NCI-H345 (cell line): ENCODE measurements at regions not wholly inside any gene's neighbourhood (a gene's known extent, or its start where the extent isn't known, plus 50 kb on each side); places are given as distances from the start of the nearest gene placed in this dataset.

ENCODE experiments used
- DNase-seq: peaks from one replicate; lab custom pipeline; 2025; lab: John Stamatoyannopoulos, UW

DNA sequence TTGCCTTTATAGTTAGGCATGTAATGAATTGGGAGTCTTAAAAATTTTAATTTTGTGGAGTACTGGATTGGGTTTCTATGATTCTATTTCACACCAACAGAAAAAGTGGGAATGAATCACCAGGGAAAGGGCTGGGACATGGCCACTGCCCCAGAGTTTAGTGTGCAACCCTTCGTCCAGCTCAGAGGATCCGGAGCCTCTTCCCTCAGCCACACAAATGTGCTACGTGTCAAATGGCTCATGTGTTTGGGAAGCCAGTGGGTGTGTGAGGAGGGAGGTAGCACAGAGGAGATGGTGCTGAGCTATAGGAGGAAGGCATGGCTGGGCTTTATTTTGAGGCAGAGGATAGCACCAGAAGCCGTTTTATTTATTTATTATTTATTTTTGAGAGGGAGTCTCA is 247.3 kb downstream of the SIPA1L2 start:
- no peak for DNase-seq

DNA sequence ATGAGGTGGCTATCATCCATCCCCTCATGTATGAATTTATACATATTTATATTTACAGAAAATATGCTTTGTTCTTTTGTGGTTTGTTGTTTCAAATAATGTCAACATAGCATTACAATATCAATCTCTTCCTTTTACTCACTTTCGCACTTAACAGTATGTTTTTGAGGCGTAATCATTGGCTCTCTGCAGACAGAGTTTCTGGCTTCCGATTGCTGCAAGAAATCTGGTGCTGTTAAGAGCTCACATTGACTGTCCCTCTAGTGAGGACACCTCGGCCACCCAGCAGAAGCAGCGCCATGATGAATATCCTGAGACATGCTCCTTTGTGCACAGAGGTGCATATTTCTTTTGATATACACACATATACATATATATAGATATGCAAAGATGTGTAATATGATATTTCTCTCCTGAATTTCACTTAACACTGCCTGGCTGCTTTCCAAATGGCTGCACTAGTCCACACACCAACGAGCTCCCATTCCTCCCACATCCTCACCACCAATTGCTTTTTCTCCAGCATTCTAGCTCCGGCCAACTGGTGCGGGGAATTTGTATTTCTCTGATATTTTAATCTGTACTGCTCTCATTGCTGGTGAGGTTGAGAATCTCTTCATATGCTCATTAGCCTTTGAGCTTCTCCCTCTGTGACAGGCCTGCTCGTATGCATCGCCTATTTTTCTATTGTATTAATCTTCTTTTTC is 248.4 kb downstream of the SIPA1L2 start:
- no peak for DNase-seq

DNA sequence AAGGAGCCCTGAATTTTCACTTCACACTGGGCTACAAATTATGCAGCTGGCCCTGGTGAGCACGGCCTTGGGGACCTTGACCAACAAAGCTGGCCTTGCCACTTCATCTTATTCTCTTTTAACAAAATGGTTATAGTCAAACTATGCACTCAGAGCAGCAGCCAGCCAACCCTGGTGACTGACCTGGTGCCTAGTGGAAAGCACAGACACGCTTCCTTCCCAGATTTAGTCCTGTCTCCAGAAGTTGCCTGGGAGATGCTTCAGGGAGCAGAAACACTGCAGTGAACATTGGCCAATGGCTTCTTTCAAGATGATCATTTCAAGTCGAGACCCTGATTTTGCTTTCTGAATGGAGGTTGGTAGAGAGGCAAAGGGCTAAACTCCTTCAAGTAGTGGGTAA is 249.3 kb downstream of the SIPA1L2 start:
- DNase-seq: no peak

DNA sequence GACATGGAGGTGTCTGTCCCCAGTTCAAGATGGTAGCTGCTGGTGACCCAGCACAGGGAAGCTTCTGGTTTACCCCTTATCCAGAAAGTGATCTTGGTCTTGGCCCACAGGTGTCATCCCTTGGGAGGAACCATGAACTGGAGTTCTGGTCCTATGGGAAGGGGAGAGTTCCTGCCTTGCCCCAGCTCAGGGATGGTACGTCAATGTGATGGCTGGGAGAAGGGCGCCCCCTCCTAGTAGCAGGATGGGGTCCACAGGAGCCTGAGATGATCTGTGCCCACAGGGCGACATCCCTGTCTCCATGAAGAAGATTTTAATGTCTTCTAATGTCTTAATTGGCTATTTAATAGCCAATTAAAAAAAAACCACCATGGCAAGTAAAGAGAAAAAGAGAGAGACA is 249.8 kb downstream of the SIPA1L2 start:
- DNase-seq: no peak

DNA sequence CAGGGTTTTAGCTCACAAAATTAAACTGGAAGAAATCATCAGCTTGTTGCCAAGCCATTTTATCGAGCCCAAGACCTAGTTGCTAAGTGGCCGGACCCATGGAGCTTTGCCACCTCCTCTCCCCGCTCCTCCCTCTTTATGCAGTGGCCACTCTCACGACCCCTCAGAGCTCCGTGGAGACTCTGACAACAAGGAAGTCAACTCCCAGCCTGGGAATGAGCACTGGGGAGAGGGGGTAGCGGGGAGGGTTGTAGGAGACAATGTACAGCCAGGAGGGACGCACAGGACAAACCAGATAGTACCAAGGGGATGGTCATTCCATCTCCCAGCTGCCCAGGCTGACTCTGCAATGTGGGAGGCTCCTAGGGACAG is 250.9 kb downstream of the SIPA1L2 start:
- DNase-seq: no peak

DNA sequence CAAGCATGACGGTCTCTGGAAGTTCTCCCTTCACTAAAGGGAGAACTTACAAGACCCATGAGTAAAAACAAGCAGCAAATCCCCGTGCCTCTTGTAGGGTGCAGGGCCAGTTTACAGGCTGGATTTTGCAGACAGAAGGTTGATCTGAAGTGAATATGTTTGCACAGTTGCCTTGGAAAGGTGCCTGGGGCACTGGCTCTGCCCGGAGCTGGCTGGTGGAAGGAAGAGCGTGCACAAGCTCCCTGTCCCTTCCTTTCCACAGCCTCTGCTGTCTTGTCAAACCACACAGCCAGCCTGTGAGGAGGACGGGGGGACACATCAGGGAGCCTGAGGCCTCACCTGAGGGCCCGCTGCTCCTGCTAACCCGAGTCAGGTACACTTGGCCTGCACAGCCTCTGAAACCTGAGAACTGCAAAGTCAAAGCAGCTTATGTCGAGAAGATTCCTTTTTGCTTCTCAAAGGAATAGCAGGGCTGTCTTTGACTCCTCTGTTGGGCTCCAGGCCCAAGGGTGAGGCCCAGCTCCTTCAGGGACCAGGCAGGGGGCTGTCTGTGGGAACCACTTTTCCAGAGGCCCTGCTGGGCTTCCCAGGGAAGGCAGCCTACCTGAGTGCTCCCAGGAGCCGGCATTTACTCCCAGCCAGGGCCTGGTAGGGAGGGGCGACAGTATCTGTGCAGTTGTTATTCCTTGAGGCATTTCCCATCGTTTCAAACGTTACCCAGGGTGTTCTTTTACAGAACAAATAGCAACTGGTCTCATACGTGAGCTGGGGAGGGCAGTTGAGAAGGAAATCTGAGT is 251.5 kb downstream of the SIPA1L2 start:
- no peak for DNase-seq

DNA sequence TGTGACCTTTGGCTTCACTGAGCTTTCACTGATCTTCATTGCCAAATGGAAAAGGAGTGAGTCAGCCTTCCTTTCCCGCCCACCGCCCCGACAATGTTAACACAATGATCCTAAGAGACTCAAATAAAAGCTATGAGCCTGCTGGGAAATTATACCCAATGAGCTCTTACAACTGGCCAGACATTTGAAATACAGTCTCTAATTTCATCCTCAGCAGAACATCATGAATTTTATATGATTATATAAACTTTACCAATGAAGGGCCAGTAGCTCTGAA is 252.5 kb downstream of the SIPA1L2 start:
- no peak for DNase-seq

DNA sequence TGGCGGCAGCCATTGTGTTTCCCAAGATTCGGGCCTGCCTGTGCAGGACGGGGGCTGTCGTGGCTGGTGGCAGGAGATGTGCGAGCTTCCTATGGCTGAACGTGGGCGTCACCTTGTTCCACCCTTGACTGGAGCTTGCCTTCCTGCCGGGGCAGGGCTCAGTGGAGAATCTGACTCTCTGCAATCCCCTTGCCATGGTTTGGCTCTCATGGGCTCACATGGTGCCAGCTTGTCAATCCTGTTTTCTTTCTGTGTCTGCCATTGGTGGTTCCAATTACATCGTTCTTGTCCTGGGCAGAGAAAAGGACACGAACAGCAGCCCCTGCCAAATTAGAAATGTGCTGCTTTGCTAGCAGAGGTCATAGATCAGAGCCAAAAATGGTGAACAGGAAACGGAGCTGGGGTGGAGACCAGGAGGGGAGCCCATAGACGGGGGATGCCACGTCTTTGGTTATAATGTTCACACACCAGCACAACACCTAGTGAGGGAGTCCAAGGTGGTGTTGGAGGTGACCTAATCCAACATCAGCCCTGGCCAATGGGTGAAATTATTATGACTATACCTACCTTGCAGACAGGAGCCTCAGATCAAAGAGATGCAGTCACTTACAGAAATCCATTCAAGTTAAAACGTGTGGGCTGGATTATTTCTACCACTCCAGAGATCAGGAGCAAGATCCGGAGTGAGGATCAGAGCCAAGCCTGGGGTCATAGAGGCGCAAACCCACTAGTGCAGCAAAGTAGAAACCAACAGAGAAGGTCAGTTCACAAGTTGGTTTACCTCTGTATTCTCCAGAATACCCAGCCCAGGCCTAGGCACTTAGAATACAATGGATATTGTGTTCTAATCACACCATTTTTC is 253.1 kb downstream of the SIPA1L2 start:
- no peak for DNase-seq

DNA sequence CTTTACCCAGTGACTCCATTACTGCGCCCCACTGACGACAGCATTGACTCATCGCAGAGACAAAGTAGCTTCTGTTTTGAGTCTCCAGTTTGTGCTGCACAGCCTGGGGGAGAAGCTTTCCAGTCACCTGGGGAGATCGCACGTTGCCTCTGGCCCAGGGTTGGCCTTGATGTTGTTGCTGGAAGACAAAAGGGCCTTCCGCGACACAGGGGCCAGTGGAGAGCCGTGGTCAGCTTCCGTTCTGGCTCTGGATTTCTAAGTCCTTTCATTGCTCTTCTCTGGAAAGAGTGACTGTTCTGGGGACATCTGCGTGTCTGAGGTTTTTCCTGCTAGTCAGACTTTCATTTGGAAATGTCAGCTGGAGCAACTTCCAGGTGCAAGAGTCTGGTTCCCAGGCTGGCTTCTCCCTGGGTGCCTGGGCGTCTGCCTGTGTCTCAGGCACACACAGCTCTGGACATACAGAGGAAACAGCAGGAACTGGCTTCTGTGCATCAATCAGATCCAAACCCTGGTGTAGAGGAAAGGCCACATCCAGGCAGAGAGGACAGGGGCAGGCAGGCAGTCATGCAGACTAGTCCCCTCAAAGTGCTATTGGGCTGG is 257.0 kb downstream of the SIPA1L2 start:
- no peak for DNase-seq

DNA sequence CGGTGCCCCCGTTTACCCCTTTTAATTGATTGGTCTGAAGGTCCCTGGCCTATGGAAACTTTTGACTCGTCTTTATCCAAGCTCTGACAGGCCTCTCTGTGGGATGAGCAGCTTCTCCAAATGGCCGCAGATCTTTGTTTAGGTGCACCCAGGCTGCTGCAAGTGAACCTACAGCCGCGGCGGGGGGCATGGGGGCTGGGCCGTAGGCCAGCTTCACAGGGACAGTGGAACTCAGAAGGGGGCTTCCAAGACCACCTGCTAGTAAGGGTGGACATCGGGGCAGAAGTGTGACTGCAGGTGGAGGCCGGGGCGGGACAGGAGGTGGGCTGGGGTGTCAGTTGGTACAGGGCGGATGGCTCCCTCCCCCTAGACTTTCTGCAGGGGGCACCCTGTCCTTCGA is 257.5 kb downstream of the SIPA1L2 start:
- no peak for DNase-seq

DNA sequence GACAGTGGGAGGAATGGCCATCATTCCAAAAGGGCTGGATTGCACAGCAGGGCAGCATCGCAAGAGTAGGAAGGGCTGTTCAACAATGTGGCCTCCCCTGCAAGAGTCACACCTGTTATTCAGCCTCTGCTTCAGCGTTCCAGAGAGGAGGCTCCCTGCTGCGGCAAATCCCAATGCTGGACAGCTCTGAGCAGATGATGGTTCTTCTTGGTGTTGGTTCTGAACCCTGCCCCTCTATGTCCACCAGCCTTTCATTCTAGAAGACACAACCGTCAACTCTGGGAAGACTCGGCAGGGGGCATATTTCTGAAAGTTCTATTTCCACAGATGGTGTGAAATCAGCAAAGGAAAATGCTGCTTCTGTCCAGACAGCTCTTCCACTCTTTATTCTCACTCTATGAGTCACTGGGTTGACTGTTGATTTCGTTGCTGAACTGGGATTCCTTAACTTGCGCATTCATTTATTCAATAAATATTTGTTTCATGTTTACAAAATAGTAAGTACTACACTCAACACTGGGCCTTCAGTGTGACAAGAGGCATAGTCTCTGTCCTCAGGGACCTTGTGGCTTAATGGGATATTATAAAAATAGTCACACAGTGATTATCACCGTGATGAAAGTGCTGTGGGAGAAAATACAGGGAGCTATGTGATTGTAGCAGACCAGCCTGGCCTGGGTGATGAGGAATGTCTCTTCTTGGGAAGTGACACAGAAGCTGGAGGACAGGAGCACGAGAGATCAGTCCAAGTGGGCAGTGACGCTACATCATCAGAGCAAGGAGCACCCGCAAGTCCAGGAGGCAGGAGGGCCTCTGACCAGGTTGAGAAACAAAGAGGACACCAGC is 260.3 kb downstream of the SIPA1L2 start:
- DNase-seq: no peak

DNA sequence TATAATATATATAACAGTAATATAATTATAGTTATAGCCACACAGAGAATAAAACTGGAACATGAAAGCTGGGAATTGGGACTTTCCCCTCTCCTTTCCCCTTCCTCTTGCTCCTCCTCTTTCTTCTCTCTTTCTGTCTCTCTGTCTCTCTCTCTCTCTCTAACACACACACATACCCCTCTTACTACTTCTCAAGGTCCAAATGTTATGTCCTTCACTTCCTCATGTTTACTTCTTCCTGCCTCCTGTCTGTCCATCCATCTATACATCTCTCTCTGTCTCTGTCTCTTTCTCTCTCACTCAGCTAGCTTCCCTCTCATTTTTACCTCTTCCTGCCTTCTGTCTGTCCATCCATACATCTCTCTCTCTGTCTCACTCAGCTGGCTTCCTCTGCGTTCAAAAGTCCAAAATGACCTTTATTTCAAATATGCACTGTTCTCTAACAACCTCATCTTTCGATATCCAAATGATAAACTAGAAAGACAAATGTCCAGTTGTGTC is 261.1 kb downstream of the SIPA1L2 start:
- DNase-seq: no peak

DNA sequence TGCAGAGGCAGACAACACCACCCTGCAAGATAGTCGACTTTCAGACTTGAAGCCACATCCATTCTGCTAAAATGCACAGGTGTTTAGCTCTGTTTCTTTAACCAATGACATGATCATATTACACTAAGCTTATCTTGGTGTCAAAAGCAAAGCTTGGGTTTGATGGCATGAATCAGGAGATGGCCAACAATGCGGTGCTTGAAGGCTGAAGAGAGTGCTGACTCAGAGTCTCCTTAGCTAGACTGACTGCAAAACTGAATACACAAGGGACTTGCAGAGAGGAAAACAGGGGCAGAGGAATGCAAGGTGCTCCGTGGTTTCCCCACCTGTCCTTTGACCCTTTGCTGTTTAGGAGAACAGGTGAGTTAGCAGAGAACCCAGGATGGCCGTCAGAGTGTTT is 262.6 kb downstream of the SIPA1L2 start:
- no peak for DNase-seq

DNA sequence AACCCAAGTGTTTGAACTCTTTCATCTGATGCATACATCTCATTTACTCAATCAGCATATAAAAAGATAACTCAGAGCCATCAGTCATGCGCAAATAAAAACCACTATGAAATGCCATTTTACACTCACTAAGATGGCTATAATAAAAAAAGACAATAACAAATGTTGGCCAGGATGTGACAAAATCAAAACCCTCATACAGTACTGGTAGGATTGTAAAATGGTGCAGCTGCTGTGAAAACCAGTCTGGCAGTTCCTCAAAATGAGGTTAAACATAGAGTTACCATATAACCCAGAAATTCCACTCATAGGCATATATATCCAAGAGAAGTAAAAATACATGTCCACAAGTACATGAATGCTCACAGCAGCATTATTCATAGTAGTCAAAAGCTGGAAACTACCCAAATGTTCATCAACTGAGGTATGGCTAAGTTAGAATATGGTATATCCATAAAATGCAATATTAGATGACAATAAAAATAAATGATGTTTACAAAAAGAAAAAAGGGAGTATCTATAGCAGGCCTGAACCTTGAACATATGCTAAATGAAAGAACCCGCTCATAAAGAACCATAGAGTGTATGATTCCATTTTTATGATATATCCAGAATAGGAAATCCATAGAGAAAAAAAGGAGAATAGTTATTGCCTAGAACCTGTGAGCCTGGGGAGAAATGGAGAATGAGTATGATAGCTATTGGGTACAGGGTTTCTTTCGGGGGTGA is 265.1 kb downstream of the SIPA1L2 start:
- no peak for DNase-seq

DNA sequence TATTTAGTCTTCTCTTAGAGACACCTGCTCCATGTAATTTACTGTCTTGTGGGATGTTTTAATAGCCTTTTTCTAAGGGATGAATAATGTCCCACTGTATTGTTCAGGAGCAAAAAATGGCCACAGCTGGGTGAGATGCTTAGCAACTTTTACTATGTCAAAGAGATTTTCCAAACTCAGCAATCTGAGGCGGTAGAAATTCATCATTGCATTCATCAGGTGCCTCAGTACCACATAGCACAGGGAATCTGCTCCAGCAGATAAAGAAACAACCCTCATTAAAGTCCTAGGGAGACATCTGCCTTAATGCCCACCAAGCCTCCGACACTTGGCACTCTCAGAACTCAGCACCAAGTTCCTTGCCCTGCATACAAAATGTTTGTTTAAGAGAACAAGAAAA is 266.9 kb downstream of the SIPA1L2 start:
- no peak for DNase-seq

DNA sequence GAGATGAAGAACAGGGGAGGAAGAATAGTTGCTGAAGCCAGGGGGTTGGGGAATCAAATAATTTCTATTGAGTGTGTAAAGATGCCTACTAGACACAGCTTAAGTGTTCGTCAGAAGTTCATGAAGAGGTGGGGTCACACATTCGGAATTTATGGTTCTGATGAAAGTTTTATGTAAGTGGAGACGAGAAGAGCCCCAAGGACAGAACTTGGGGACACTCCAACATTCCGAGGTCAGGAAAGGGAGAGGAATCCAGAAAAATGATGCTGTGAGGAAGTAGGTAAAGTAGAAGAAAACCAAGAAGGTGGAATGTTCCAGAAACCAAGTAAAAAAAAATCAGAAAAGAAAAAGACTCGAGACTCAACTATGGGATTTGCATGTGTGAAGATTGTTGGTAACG is 272.5 kb downstream of the SIPA1L2 start:
- no peak for DNase-seq

DNA sequence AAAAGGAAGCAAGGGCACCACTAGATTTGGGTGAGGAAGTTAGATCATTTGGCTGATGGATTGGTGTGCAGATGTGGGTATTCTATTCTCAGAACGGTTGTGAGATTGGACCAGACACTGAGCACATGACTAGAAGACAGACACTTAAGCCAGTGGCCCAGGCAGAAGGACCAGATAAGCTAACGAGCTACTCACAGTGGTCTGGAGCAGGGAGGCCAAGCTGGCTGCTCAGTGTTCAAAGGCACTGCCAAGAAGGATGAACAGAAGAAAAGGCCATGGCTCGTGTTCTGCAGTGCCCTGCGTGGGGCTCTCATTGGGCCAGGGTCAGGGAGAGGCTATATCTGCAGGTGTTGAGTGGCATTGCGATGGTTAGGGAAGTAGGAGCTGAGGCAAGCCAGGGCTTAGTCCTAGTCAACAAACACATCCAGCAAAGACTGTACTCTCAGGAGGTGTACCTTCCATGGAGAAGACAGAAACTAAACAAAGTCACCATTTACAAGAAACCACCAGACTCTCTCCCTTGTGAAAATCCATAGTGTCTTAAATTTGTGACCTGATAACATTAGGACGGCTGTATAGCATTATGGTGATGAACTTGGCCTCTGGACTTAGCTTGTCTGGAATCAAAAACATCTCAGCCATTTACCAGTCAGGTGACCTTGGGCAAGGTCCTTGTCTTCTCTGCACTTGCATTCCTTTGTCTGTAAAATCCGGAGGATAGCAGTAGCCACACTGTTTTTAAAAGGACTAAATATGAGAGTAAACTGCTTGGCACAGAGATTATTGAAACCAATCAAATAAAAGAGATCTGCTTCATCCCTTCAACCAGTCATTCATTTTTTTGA is 274.5 kb downstream of the SIPA1L2 start:
- DNase-seq: no peak

DNA sequence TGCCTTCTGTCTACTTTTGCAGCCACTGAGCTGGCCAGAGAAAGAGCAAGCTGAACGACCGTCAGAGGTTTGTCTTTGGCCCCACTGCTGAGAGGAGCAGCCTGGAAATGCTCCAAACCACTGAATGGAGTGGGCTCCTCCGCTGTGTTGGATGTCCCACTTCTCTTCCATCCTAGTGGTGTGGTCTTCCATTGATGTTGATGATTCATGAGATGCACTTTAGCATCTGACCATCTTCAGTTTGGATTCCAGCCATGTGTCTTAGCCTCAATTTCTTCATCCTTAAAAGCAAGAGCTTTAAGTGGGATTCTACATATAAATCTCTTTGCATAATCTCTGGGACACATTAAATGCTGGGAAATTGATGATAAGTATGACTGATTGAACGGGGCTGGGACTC is 276.9 kb downstream of the SIPA1L2 start:
- DNase-seq: no peak

DNA sequence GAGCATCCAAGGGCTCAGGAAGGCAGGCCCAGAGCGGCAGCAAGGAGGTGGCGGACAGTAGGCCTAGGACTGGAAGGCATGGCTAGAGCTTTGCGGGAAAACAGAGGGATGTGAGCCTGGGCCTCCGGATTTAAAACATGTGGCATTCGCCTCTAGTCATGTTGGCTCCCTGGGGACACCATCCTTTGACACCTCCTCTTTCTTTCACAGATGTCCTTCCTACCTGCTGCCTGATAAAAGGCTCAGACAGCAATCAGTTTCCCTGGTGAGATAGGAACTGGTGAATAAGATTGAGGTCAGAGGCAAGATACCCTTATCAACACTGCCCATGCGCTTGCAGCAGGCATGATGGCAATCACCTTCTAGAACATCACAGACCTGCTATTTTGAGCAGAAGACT is 277.6 kb downstream of the SIPA1L2 start:
- DNase-seq: no peak

DNA sequence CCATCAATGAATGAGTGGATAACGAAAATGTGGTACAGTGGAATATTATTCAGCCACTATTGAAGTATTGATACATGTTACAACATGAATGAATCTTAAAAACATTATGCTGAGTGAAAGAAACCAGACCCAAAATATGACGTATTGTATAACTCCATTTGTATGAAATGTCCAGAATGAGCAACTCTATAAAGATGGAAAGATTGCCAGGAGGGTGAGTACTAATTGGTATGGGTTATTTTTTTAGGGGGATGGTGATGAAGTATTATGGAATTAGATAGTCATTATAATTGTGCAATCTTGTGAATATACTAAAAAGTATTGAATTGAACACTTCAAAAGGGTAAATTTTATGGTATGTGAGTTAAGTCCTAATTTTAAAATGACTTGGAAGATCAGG is 278.6 kb downstream of the SIPA1L2 start:
- DNase-seq: no peak
